Caco-2 (cell line): ENCODE measurements at regions not wholly inside any gene's neighbourhood (a gene's known extent, or its start where the extent isn't known, plus 50 kb on each side); places are given as distances from the start of the nearest gene placed in this dataset.
"Not testable (repeated sequence)": the region's sequence is repeated elsewhere in the genome, so short reads cannot be mapped to it uniquely, and the experiment has no call there.

Experiments
- BruUV-seq: library from RNA; stranded (reverse); fragments of 400-500 nt; replicated peaks from 2 replicates; lab custom pipeline; 2021; lab: Mats Ljungman, UMichigan
- CTCF ChIA-PET: fragments of 300-600 bp; sonication (Branson Sonifier 250); formaldehyde crosslinking; loops from one replicate; lab custom pipeline; 2022; ENCODE audit warnings: antibody characterized with exemption; lab: Charles Lee
- POLR2A ChIA-PET: fragments of 300-600 bp; sonication (Branson Sonifier 250); formaldehyde crosslinking; loops from one replicate; lab custom pipeline; 2022; ENCODE audit warnings: antibody characterized with exemption; lab: Charles Lee
- DNase-seq, 2 experiments: peaks; one replicate each; pipeline versions ENCODE4 v3.0.0 to v3.0.0-alpha.2; 2020 to 2022
- H3K27me3 ChIP-seq: replicated peaks from 2 replicates; pipeline ENCODE4 v1.6.0; 2011; ENCODE audit warnings: low read length; ENCODE audit not compliant: control insufficient read depth, insufficient read depth
- H3K36me3 ChIP-seq: 2 replicates; pipeline ENCODE4 v1.5.1; 2011; ENCODE audit warnings: low read length; ENCODE audit not compliant: control insufficient read depth, insufficient read depth
- H3K4me1 ChIP-seq: fragments of 250-450 bp; sonication (Bioruptor Pico); 2 replicates; pipeline ENCODE4 v1.5.1; 2020; ENCODE audit warnings: mild to moderate bottlenecking
- H3K4me3 ChIP-seq: 2 replicates; pipeline ENCODE4 v1.5.1; 2011; ENCODE audit warnings: low read depth, mild to moderate bottlenecking, control low read depth, low read length
- H3K9me3 ChIP-seq: fragments of 250-450 bp; sonication (Bioruptor Pico); 2 replicates; pipeline ENCODE4 v1.5.1; 2020; ENCODE audit warnings: mild to moderate bottlenecking, moderate library complexity
- H3K27ac Mint-ChIP-seq: one replicate; pipeline ENCODE4 v1.8.0; 2022; ENCODE audit warnings: mixed read lengths; ENCODE audit not compliant: unreplicated experiment
- H3K27me3 Mint-ChIP-seq: one replicate; pipeline ENCODE4 v1.8.0; 2022; ENCODE audit warnings: mixed read lengths; ENCODE audit not compliant: insufficient read depth, unreplicated experiment
- H3K36me3 Mint-ChIP-seq: one replicate; pipeline ENCODE4 v1.8.0; 2022; ENCODE audit warnings: mild to moderate bottlenecking, mixed read lengths; ENCODE audit not compliant: insufficient read depth, unreplicated experiment
- H3K4me1 Mint-ChIP-seq: one replicate; pipeline ENCODE4 v1.8.0; 2022; ENCODE audit warnings: low read depth, mixed read lengths; ENCODE audit not compliant: unreplicated experiment
- H3K4me3 Mint-ChIP-seq: one replicate; pipeline ENCODE4 v1.8.0; 2022; ENCODE audit warnings: mild to moderate bottlenecking, moderate library complexity, mixed read lengths; ENCODE audit not compliant: unreplicated experiment
- H3K9me3 Mint-ChIP-seq: one replicate; pipeline ENCODE4 v1.8.0; 2022; ENCODE audit warnings: mixed read lengths; ENCODE audit not compliant: unreplicated experiment
- CTCF ChIP-seq, 2 experiments: fragments of 200-600 bp in 1 of 2; IDR thresholded peaks; 1 replicate in 1 of 2; 2 replicates in 1 of 2; pipeline versions ENCODE4 v1.5.1 to v1.8.0; 2011 to 2022; ENCODE audit warnings: antibody characterized with exemption in 1 of 2, control low read depth in 1 of 2, inconsistent platforms in 1 of 2, low read depth in 1 of 2, low read length in 1 of 2, mild to moderate bottlenecking in 1 of 2, moderate library complexity in 1 of 2; ENCODE audit not compliant: insufficient read depth in 1 of 2, severe bottlenecking in 1 of 2, unreplicated experiment in 1 of 2
- intact Hi-C: fragments of 100-400 bp; cut with micrococcal nuclease; formaldehyde crosslinking; loops from one replicate; pipeline ENCODE4 v1.10.0; 2022; ENCODE audit not compliant: unreplicated experiment

DNA sequence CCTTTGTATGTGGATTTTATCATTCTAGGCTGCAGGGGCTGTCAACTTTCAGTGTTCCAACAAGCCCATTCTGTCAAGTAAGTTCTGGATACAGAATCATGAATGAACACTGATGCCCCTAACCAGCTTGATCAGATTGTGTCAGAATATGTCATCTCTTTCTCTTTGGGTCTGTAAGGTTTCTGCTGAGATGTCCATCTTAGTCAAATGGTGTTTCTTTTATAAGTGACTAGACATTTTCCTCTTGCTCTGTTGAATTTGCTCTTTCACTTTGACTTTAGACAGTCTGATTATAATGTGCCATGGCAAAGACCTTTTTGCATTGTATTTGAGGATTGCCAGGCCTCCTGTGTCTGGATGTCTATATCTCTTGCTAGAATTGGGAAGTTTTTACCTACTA, 660.9 kb upstream of the CBLB start:
- TF ChIP-seq CTCF (IDR thresholded peaks at IDR 0.05; ENCODE audit: insufficient read depth in 1 of 2, low read depth in 1 of 2, low read length in 1 of 2, severe bottlenecking in 1 of 2, unreplicated experiment in 1 of 2): no peak
- Histone ChIP-seq H3K27me3 (no peaks in the 10 kb centered on the region), H3K36me3 (no peaks in the 10 kb centered on the region), H3K4me1 (no peaks in the 10 kb centered on the region), H3K4me3 (no peak overlapping the region), H3K9me3 (no peaks in the 10 kb centered on the region)
- ChIA-PET CTCF (no interaction called here), POLR2A (no interaction called here)
- Mint-ChIP-seq H3K27me3 (peaks cover 5% of the 10 kb centered on the region), H3K27ac (no peak overlapping the region), H3K4me1 (no peaks in the 10 kb centered on the region), H3K9me3 (peaks cover 8% of the 10 kb centered on the region), H3K4me3 (no peak overlapping the region), H3K36me3 (no peaks in the 10 kb centered on the region)
- intact Hi-C loops: no loop called here
- BruUV-seq: no TSS peak
- DNase-seq: no peak

DNA sequence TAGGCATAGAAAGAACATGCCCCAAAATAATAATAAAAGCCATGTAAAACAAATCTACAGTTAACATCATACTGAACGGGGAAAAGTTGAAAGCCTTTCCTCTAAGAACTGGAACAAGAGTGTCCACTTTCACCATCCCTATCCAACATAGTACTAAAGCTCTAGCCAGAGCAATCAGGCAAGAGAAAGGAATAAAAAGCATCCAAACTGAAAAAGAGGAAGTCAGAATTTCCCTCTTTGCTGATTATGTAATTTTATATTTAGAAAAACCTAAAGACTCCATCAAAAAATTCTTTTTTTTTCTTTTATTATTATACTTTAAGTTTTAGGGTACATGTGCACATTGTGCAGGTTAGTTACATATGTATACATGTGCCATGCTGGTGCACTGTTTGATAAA, 661.6 kb upstream of the CBLB start:
- Mint-ChIP-seq H3K4me1 (no peaks in the 10 kb centered on the region), H3K27ac (no peak overlapping the region), H3K9me3 (peaks cover 8% of the 10 kb centered on the region), H3K27me3 (peaks cover 5% of the 10 kb centered on the region), H3K36me3 (no peaks in the 10 kb centered on the region), H3K4me3 (no peak overlapping the region)
- Histone ChIP-seq H3K4me1 (no peaks in the 10 kb centered on the region), H3K36me3 (no peaks in the 10 kb centered on the region), H3K27me3 (no peaks in the 10 kb centered on the region), H3K9me3 (no peaks in the 10 kb centered on the region), H3K4me3 (no peak overlapping the region)
- no TSS peak for BruUV-seq
- no peak for TF ChIP-seq CTCF (IDR thresholded peaks at IDR 0.05; ENCODE audit: insufficient read depth in 1 of 2, low read depth in 1 of 2, low read length in 1 of 2, severe bottlenecking in 1 of 2, unreplicated experiment in 1 of 2)
- ChIA-PET CTCF (no interaction called here), POLR2A (no interaction called here)
- DNase-seq: no peak
- intact Hi-C loops: no loop called here

DNA sequence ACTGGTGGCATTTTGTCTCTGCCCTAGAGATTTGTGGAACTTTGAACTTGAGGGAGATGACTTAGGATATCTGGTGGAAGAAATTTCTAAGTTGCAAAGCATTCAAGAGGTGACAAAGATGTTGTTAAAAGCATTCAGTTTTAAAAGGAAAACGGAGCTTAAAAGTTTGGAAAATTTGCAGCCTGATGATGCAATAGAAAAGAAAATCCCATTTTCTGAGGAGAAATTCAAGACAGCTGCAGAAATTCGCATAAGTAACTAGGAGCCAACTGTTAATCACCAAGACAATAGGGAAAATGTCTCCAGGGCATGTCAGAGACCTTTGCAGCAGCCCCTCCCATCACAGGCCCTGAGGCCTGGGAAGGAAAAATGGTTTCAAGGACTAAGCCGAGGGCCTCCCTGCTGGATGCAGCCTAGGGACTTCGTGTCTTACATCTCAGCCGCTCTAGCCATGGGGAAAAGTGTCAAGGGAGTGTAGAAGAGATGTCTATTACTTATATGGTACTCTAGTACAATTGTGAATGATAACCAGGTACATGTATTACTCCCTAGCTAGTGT, 663.0 kb upstream of the CBLB start:
- H3K9me3 ChIP-seq, H3K27ac Mint-ChIP-seq, H3K4me1 Mint-ChIP-seq, DNase-seq, H3K4me1 ChIP-seq, POLR2A ChIA-PET, H3K4me3 ChIP-seq, H3K36me3 ChIP-seq, H3K4me3 Mint-ChIP-seq, H3K36me3 Mint-ChIP-seq, BruUV-seq, intact Hi-C loops, CTCF ChIA-PET, H3K27me3 Mint-ChIP-seq, H3K27me3 ChIP-seq: not testable (repeated sequence)
- peaks cover 19% of the 10 kb centered on the region for H3K9me3 Mint-ChIP-seq
